AG08395 (cell line): ENCODE measurements at regions not wholly inside any gene's neighbourhood (a gene's known extent, or its start where the extent isn't known, plus 50 kb on each side); places are given as distances from the start of the nearest gene placed in this dataset.

Experiments used
- DNase-seq: peaks from one replicate; pipeline ENCODE4 v3.0.0; 2012; ENCODE audit warnings: mixed read lengths, low spot score

- no peak for DNase-seq
Observed at GRCh38 chr4:28976369-28976768, 1743.8 kb upstream of the PCDH7 start.

- no peak for DNase-seq
Observed at GRCh38 chr4:29002151-29002550, 1718.0 kb upstream of the PCDH7 start.

- no peak for DNase-seq
Observed at GRCh38 chr4:29005838-29006237, 1714.3 kb upstream of the PCDH7 start.

- DNase-seq = no peak
Observed at GRCh38 chr4:29009908-29010307, 1710.3 kb upstream of the PCDH7 start.

- DNase-seq = no peak
Observed at GRCh38 chr4:29013341-29013740, 1706.8 kb upstream of the PCDH7 start.

- no peak for DNase-seq
Observed at GRCh38 chr4:29014555-29014954, 1705.6 kb upstream of the PCDH7 start.

- DNase-seq = no peak
Observed at GRCh38 chr4:29033703-29034102, 1686.5 kb upstream of the PCDH7 start.

GRCh38 chr4:29037501-29037900 is 1682.7 kb upstream of the PCDH7 start:
- no peak for DNase-seq

- no peak for DNase-seq
Observed at GRCh38 chr4:29043411-29043810, 1676.8 kb upstream of the PCDH7 start.

GRCh38 chr4:29046186-29046585 is 1674.0 kb upstream of the PCDH7 start:
- DNase-seq = no peak

- DNase-seq = no peak
Observed at GRCh38 chr4:29046781-29047180, 1673.4 kb upstream of the PCDH7 start.

- DNase-seq = no peak
Observed at GRCh38 chr4:29047341-29048041, 1672.7 kb upstream of the PCDH7 start.

- DNase-seq = no peak
Observed at GRCh38 chr4:29051381-29051965, 1668.7 kb upstream of the PCDH7 start.

GRCh38 chr4:29052266-29052665 is 1667.9 kb upstream of the PCDH7 start:
- no peak for DNase-seq

GRCh38 chr4:29058531-29058930 is 1661.6 kb upstream of the PCDH7 start:
- no peak for DNase-seq

- DNase-seq = no peak
Observed at GRCh38 chr4:29066861-29067260, 1653.3 kb upstream of the PCDH7 start.

- no peak for DNase-seq
Observed at GRCh38 chr4:29073571-29073970, 1646.6 kb upstream of the PCDH7 start.

GRCh38 chr4:29075366-29075765 is 1644.8 kb upstream of the PCDH7 start:
- DNase-seq = no peak

GRCh38 chr4:29079260-29079659 is 1640.9 kb upstream of the PCDH7 start:
- DNase-seq = no peak

GRCh38 chr4:29081234-29081955 is 1638.8 kb upstream of the PCDH7 start:
- DNase-seq = no peak

- no peak for DNase-seq
Observed at GRCh38 chr4:29082684-29083083, 1637.5 kb upstream of the PCDH7 start.

GRCh38 chr4:29085748-29086147 is 1634.4 kb upstream of the PCDH7 start:
- no peak for DNase-seq

GRCh38 chr4:29104694-29105093 is 1615.5 kb upstream of the PCDH7 start:
- no peak for DNase-seq
